Esophagus muscularis mucosa (tissue), 4 donors: ENCODE measurements at regions not wholly inside any gene's neighbourhood (a gene's known extent, or its start where the extent isn't known, plus 50 kb on each side); places are given as distances from the start of the nearest gene placed in this dataset.

Experiments used
- CTCF ChIP-seq, 3 experiments: fragments of 200-600 bp in 2 of 3; fragments of 450-650 bp in 1 of 3; sonication (generic) in 2 of 3; IDR thresholded peaks; one replicate each; pipeline ENCODE4 v1.5.1; 2017 to 2019; ENCODE audit warnings: antibody characterized with exemption in 3 of 3, mild to moderate bottlenecking in 2 of 3, moderate library complexity in 1 of 3
- EP300 ChIP-seq: sonication (generic); formaldehyde crosslinking; IDR thresholded peaks from one replicate; pipeline ENCODE4 v1.6.1; 2017; ENCODE audit warnings: antibody characterized with exemption
- POLR2A ChIP-seq: fragments of 450-650 bp; IDR thresholded peaks from one replicate; pipeline ENCODE4 v1.6.1; 2017; ENCODE audit warnings: antibody characterized with exemption, moderate library complexity, mild to moderate bottlenecking, low read depth

- TF ChIP-seq POLR2A: no peak
- TF ChIP-seq CTCF (IDR thresholded peaks at IDR 0.05): no peak
- TF ChIP-seq EP300: no peak
Measured at GRCh38 chr18:71450257-71450656, 1093.9 kb downstream of the CBLN2 start.
